Heart left ventricle (tissue), 13 donors: ENCODE measurements at regions not wholly inside any gene's neighbourhood (a gene's known extent, or its start where the extent isn't known, plus 50 kb on each side); places are given as distances from the start of the nearest gene placed in this dataset.

Experiments
- CTCF ChIP-seq, 12 donors: fragments of 200-600 bp; sonication (generic) in 4 of 12; IDR thresholded peaks; one replicate each; pipeline versions ENCODE4 v1.5.0 to v1.8.0; 2018 to 2022; ENCODE audit warnings: antibody characterized with exemption in 12 of 12, mild to moderate bottlenecking in 5 of 12
- POLR2A ChIP-seq, 2 donors: fragments of 450-650 bp; IDR thresholded peaks; one replicate each; pipeline ENCODE4 v1.6.1; 2017; ENCODE audit warnings: antibody characterized with exemption in 2 of 2, mild to moderate bottlenecking in 2 of 2, moderate library complexity in 2 of 2
- donor health status: ischemic (EF 13 %, LVEDD 7.1; RV severe dilation, severe dysfunction).
- donor health status: DM: no; HTN: yes; CAD: no.
- donor health status: DM: no; HTN: no; CAD: no.
- donor health status: ischemic (EF 25% LVEDD 6.9; RV normal size, moderate dysfunction).
- donor health status: ischemic (EF 25% LVEDD 5.7; RV mildly dilated, moderate dysfunction).
- donor health status: ischemic (EF 35%, LVEDD 5.7; RV mildly dilated, moderate dysfunction).
- donor health status: nonischemic (EF 11% LVEDD 7.7; RV severe dilation, severe dysfunction).
- donor health status: DM: yes; HTN: yes; CAD: no.
- donor health status: PGD.
- donor health status: ischemic (EF 29% LVEDD 5.4; RV normal size, mild dysfunction).
- donor health status: nonischemic (EF 23%, LVEDD 6.1; RV moderate dilation, normal function).

DNA sequence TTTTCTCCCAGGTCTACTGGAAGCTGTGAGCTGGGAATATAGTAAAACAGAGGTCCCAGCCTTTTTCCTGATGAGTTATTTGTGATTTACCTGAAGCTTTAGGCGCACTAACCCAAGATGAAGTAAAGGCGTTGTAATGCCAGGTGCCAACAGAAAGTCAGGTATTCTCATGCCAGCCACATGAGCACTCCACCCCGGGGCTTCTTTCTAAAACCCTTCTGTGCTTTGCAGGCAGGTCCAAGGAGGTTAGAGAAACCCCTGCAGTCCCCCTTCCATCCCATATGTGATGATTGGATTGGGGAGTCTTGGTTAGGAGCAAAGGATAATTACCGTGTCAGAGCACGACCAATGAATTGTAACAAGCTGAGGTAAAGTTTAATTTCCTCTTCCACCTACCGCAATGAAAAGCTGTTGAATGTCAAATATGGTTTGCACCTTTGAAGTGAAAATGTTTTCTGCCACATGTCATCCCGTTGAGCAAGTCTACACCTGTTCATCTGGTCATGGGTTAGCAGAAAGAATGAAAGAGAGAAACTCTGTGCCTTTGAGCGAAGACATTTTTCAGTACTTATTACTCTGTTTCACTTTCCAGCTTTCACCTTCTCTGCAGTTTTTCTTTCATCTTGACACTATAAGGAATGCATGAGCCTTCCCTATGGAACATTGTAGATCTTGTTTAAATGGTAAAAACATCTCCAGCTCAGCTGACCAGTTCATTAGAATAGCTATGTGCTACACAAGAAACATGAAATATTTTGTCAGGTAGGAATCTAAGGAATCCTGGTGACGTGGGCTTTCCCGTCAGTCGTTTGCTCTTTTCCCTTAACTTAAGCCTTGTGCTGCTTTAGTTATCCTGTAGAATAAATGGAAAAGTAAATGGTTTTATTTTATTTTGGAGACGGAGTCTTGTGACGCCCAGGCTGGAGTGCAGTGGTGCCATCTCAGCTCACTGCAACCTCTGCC is 204.6 kb upstream of the IL12A start:
- no peak for TF ChIP-seq CTCF (IDR thresholded peaks at IDR 0.05)
- TF ChIP-seq POLR2A (IDR thresholded peaks at IDR 0.05) = no peak
